Neural cell (in vitro differentiated cells): ENCODE measurements at regions not wholly inside any gene's neighbourhood (a gene's known extent, or its start where the extent isn't known, plus 50 kb on each side); places are given as distances from the start of the nearest gene placed in this dataset.

Experiments used
- H2AFZ ChIP-seq: fragments of 200-600, 300-800 bp; sonication (generic), shearing (Covaris generic); 2 replicates; pipeline ENCODE4 v1.6.0; 2014; ENCODE audit warnings: low read depth, mild to moderate bottlenecking, antibody characterized with exemption, low read length, moderate library complexity
- H3F3A ChIP-seq: fragments of 200-600 bp; shearing (Covaris generic); 2 replicates; pipeline ENCODE4 v1.6.1; 2016; ENCODE audit warnings: mild to moderate bottlenecking, moderate library complexity, mixed read lengths, antibody characterized with exemption, low read length; ENCODE audit not compliant: insufficient read depth, poor library complexity, severe bottlenecking
- H3K27ac ChIP-seq: fragments of 200-600, 300-800 bp; sonication (generic), shearing (Covaris generic); 2 replicates; pipeline ENCODE4 v1.5.1; 2014; ENCODE audit warnings: mild to moderate bottlenecking, low read length, moderate library complexity
- H3K27me3 ChIP-seq: fragments of 300-800, 200-600 bp; sonication (generic), shearing (Covaris generic); 2 replicates; pipeline ENCODE4 v1.6.0; 2014; ENCODE audit warnings: mild to moderate bottlenecking, low read depth, low read length, moderate library complexity; ENCODE audit not compliant: insufficient read depth
- H3K36me3 ChIP-seq: fragments of 300-800, 200-600 bp; sonication (generic), shearing (Covaris generic); 2 replicates; pipeline ENCODE4 v1.5.1; 2014; ENCODE audit warnings: mild to moderate bottlenecking, antibody characterized with exemption, low read length, moderate library complexity; ENCODE audit not compliant: insufficient read depth
- H3K4me2 ChIP-seq: fragments of 300-800, 200-600 bp; sonication (generic), shearing (Covaris generic); 2 replicates; pipeline ENCODE4 v1.6.0; 2014; ENCODE audit warnings: mild to moderate bottlenecking, low read length
- H3K4me3 ChIP-seq: fragments of 300-800, 200-600 bp; sonication (generic), shearing (Covaris generic); 2 replicates; pipeline ENCODE4 v1.5.1; 2014; ENCODE audit warnings: mild to moderate bottlenecking, low read length, moderate library complexity
- H3K79me2 ChIP-seq: fragments of 200-600 bp; shearing (Covaris generic); replicated peaks from 2 replicates; pipeline ENCODE4 v1.6.0; 2014; ENCODE audit warnings: mild to moderate bottlenecking, low read length, moderate library complexity; ENCODE audit not compliant: insufficient read depth
- H3K9ac ChIP-seq: fragments of 300-800, 200-600 bp; sonication (generic), shearing (Covaris generic); 2 replicates; pipeline ENCODE4 v1.6.1; 2016; ENCODE audit warnings: mild to moderate bottlenecking, low read length, mixed read lengths
- H3K9me2 ChIP-seq: fragments of 200-600 bp; shearing (Covaris generic); 2 replicates; pipeline ENCODE4 v1.6.1; 2016; ENCODE audit warnings: mild to moderate bottlenecking, low read length, mixed read lengths; ENCODE audit not compliant: insufficient read depth
- H3K9me3 ChIP-seq: fragments of 200-600, 300-800 bp; sonication (generic), shearing (Covaris generic); 2 replicates; pipeline ENCODE4 v1.6.1; 2016; ENCODE audit warnings: mild to moderate bottlenecking, mixed run types, low read length, moderate library complexity, mixed read lengths
- H4K20me1 ChIP-seq: fragments of 200-600 bp; shearing (Covaris generic); 2 replicates; pipeline ENCODE4 v1.6.1; 2016; ENCODE audit warnings: mild to moderate bottlenecking, mixed run types; ENCODE audit not compliant: insufficient read depth
- CTCF ChIP-seq: fragments of 450-650 bp; IDR thresholded peaks from 2 replicates; pipeline ENCODE4 v1.5.1; 2014; ENCODE audit warnings: antibody characterized with exemption, mild to moderate bottlenecking, moderate library complexity; ENCODE audit not compliant: poor library complexity, severe bottlenecking
- EP300 ChIP-seq: fragments of 450-650 bp; conservative IDR thresholded peaks from 2 replicates; pipeline ENCODE4 v1.6.1; 2014; ENCODE audit warnings: antibody characterized with exemption, mild to moderate bottlenecking, moderate library complexity; ENCODE audit not compliant: poor library complexity, severe bottlenecking
- EZH2 ChIP-seq: fragments of 200-600, 300-800 bp; shearing (Covaris generic), sonication (generic); IDR thresholded peaks from 2 replicates; pipeline ENCODE4 v1.6.1; 2014; ENCODE audit warnings: antibody characterized with exemption, low read length, borderline replicate concordance, mild to moderate bottlenecking; ENCODE audit not compliant: insufficient read depth, poor library complexity, severe bottlenecking
- MXI1 ChIP-seq: fragments of 450-650 bp; conservative IDR thresholded peaks from 2 replicates; pipeline ENCODE4 v1.6.1; 2014; ENCODE audit warnings: antibody characterized with exemption, mild to moderate bottlenecking; ENCODE audit not compliant: poor library complexity, severe bottlenecking
- POLR2AphosphoS5 ChIP-seq: IDR thresholded peaks from 2 replicates; pipeline ENCODE4 v1.6.1; 2012
- RAD21 ChIP-seq: fragments of 450-650 bp; conservative IDR thresholded peaks from 2 replicates; pipeline ENCODE4 v1.6.1; 2014; ENCODE audit warnings: antibody characterized with exemption, mild to moderate bottlenecking, moderate library complexity
- REST ChIP-seq: IDR thresholded peaks from 2 replicates; pipeline ENCODE4 v1.6.1; 2012; ENCODE audit warnings: borderline replicate concordance
- SMC3 ChIP-seq: fragments of 450-650 bp; conservative IDR thresholded peaks from 2 replicates; pipeline ENCODE4 v1.6.1; 2014; ENCODE audit warnings: antibody characterized with exemption, mild to moderate bottlenecking, moderate library complexity; ENCODE audit not compliant: poor library complexity
- TAF1 ChIP-seq: IDR thresholded peaks from 2 replicates; pipeline ENCODE4 v1.6.1; 2012; ENCODE audit warnings: low read depth

GRCh38 chr2:10246831-10247230, 55.9 kb upstream of the HPCAL1 start:
- Histone ChIP-seq H3K9me3 (no peaks in the 10 kb centered on the region), H3K79me2 (no peaks in the 10 kb centered on the region), H4K20me1 (no peaks in the 10 kb centered on the region), H3F3A (no peaks in the 10 kb centered on the region), H3K4me3 (no peak overlapping the region), H3K27me3 (no peaks in the 10 kb centered on the region), H3K9me2 (no peaks in the 10 kb centered on the region), H3K4me2 (no peak overlapping the region), H3K36me3 (no peaks in the 10 kb centered on the region), H3K9ac (no peak overlapping the region), H2AFZ (no peak overlapping the region), H3K27ac (no peak overlapping the region)
- no peak for TF ChIP-seq SMC3
- TF ChIP-seq CTCF: no peak
- no peak for TF ChIP-seq TAF1
- TF ChIP-seq MXI1: no peak
- TF ChIP-seq REST: no peak
- no peak for TF ChIP-seq POLR2AphosphoS5
- no peak for TF ChIP-seq EZH2

- Histone ChIP-seq H3K27me3 (no peaks in the 10 kb centered on the region), H3K27ac (no peak overlapping the region), H3K9me2 (no peaks in the 10 kb centered on the region), H3K4me3 (no peak overlapping the region), H4K20me1 (no peaks in the 10 kb centered on the region), H3K36me3 (no peaks in the 10 kb centered on the region), H2AFZ (no peak overlapping the region), H3K9me3 (no peaks in the 10 kb centered on the region), H3K9ac (no peak overlapping the region), H3K79me2 (no peaks in the 10 kb centered on the region), H3K4me2 (no peak overlapping the region), H3F3A (no peaks in the 10 kb centered on the region)
- TF ChIP-seq EP300 (no peak), POLR2AphosphoS5 (no peak)
These were observed 52.9 kb upstream of the HPCAL1 start for GRCh38 chr2:10249798-10250197.

GRCh38 chr2:10252224-10252623, 50.5 kb upstream of the HPCAL1 start:
- no peak for TF ChIP-seq MXI1
- no peak for TF ChIP-seq EZH2
- no peak for TF ChIP-seq TAF1
- no peak for TF ChIP-seq CTCF
- TF ChIP-seq REST: no peak
- TF ChIP-seq POLR2AphosphoS5: no peak
- TF ChIP-seq EP300: no peak
- no peak for TF ChIP-seq RAD21
- no peak for TF ChIP-seq SMC3
- Histone ChIP-seq H2AFZ (no peak overlapping the region), H4K20me1 (no peaks in the 10 kb centered on the region), H3K36me3 (no peaks in the 10 kb centered on the region), H3K9me3 (no peaks in the 10 kb centered on the region), H3K79me2 (no peaks in the 10 kb centered on the region), H3F3A (no peaks in the 10 kb centered on the region), H3K9ac (no peak overlapping the region), H3K4me3 (no peak overlapping the region), H3K27me3 (no peaks in the 10 kb centered on the region), H3K27ac (no peak overlapping the region), H3K9me2 (no peaks in the 10 kb centered on the region), H3K4me2 (no peak overlapping the region)
